ENCODE measurements at regions not wholly inside any gene's neighbourhood (a gene's known extent, or its start where the extent isn't known, plus 50 kb on each side); places are given as distances from the start of the nearest gene placed in this dataset.

GRCh38 chr10:10462151-10462941, 555.3 kb upstream of the CELF2 start:
- TF ChIP-seq POLR2A (IDR thresholded peaks at IDR 0.05) (no peak), CTCF (IDR thresholded peaks at IDR 0.05) (no peak)

All from thyroid gland (tissue), 4 donors.